ENCODE measurements at regions not wholly inside any gene's neighbourhood (a gene's known extent, or its start where the extent isn't known, plus 50 kb on each side); places are given as distances from the start of the nearest gene placed in this dataset.

DNA sequence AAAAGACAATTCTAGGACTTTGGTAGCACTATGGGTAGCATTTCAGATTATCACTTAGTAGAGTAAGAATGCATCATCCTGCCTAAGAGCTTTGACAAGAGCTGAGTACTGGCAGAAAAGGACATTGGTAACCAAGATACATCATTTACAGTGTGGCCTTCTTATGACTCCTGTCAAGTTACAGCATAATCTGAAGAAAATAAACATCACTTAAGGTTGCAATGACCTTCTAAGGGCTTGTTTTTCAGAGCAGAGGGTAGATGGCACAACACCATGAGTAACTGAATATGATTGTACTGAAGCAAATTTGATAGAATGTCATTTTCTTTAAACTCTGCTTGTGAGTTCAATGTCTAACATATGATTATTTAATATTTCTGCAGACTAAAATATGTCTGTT is 822.6 kb downstream of the TBC1D32 start:
- TF ChIP-seq, protein P1, sequence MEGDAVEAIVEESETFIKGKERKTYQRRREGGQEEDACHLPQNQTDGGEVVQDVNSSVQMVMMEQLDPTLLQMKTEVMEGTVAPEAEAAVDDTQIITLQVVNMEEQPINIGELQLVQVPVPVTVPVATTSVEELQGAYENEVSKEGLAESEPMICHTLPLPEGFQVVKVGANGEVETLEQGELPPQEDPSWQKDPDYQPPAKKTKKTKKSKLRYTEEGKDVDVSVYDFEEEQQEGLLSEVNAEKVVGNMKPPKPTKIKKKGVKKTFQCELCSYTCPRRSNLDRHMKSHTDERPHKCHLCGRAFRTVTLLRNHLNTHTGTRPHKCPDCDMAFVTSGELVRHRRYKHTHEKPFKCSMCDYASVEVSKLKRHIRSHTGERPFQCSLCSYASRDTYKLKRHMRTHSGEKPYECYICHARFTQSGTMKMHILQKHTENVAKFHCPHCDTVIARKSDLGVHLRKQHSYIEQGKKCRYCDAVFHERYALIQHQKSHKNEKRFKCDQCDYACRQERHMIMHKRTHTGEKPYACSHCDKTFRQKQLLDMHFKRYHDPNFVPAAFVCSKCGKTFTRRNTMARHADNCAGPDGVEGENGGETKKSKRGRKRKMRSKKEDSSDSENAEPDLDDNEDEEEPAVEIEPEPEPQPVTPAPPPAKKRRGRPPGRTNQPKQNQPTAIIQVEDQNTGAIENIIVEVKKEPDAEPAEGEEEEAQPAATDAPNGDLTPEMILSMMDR (IDR thresholded peaks at IDR 0.05 in 8 of 11, conservative IDR thresholded peaks at IDR 0.05 in 3 of 11): no peak
- TF ChIP-seq POLR2AphosphoS5 (IDR thresholded peaks at IDR 0.05) (no peak), POLR2A (IDR thresholded peaks at IDR 0.05) (no peak)
- Histone ChIP-seq H3K4me1 (no peaks in the 10 kb centered on the region), H3K4me3 (no peak overlapping the region), H3K27ac (no peak overlapping the region), H3K36me3 (no peaks in the 10 kb centered on the region), H3K27me3 (replicated peaks in 1 of 7) (no peaks in the 10 kb centered on the region), H3K9me3 (peaks cover 0 to 29% (median 9%) of the 10 kb centered on the region in 8 donors)
- intact Hi-C loops (cut with DNase I; ENCODE audit: low total_unique reads): no loop called here
- no peak for DNase-seq

DNA sequence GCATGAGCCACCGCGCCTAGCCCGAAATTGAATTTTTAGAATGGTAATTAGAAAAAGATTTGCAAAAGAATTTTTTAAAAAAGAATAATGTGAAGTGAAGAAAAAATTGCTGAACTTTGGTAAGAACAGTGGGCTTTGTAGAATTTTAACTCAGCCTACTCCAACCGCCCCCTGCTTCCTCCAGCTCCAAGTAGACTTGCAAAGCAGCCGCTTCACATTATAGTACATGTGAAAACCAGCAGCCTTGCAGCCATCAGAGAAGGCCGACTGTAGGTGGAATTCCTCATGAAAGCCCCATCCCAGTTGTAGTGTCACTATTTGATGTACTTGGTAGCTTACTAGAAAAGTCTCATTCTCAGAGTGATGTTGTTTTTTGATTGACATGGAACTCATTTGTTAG is 835.6 kb downstream of the TBC1D32 start:
- Histone ChIP-seq H3K4me3 (no peak overlapping the region), H3K27ac (no peak overlapping the region), H3K4me1 (no peaks in the 10 kb centered on the region), H3K9me3 (peaks cover 0 to 2% (median 0%) of the 10 kb centered on the region in 8 donors), H3K27me3 (replicated peaks in 1 of 7) (no peaks in the 10 kb centered on the region), H3K36me3 (no peaks in the 10 kb centered on the region)
- WGBS, 5 donors: 86 to 93% (median 92%) methylated on average over 6 of the region's 6 CpGs
- DNase-seq: no peak
- intact Hi-C loops (cut with DNase I; ENCODE audit: low total_unique reads): no loop called here
- TF ChIP-seq POLR2AphosphoS5 (IDR thresholded peaks at IDR 0.05) (no peak), POLR2A (IDR thresholded peaks at IDR 0.05) (no peak)
- TF ChIP-seq, protein P1 (IDR thresholded peaks at IDR 0.05 in 8 of 11, conservative IDR thresholded peaks at IDR 0.05 in 3 of 11): no peak

DNA sequence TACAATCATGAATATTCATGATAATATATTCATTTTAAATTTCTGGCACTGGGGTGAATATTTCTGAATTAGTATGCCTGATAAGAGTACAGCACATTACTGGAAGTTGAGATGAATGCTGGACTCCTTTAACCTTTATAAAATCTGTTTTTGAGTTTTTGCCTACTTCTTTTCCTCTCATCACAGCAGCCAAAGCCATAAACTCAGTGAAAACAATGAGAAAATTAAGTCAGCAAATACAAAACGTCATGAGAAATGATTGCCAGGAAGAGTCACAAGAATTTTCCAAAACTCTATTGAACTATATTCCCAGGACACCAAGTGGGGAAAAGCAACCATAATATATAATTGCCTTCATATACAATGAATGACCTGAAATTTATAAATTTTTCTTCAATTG is 837.6 kb downstream of the TBC1D32 start:
- Histone ChIP-seq H3K4me3 (no peak overlapping the region), H3K9me3 (no peaks in the 10 kb centered on the region), H3K36me3 (no peaks in the 10 kb centered on the region), H3K27ac (no peak overlapping the region), H3K27me3 (replicated peaks in 1 of 7) (no peaks in the 10 kb centered on the region), H3K4me1 (no peaks in the 10 kb centered on the region)
- no peak for DNase-seq
- TF ChIP-seq POLR2A (IDR thresholded peaks at IDR 0.05): no peak
- TF ChIP-seq, protein P1 (IDR thresholded peaks at IDR 0.05 in 8 of 11, conservative IDR thresholded peaks at IDR 0.05 in 3 of 11): no peak
- no peak for TF ChIP-seq POLR2AphosphoS5 (IDR thresholded peaks at IDR 0.05)
- intact Hi-C loops (cut with DNase I; ENCODE audit: low total_unique reads): no loop called here
- WGBS, 5 donors: 21 to 41% (median 28%) methylated on average over 1 of the region's 1 CpG

DNA sequence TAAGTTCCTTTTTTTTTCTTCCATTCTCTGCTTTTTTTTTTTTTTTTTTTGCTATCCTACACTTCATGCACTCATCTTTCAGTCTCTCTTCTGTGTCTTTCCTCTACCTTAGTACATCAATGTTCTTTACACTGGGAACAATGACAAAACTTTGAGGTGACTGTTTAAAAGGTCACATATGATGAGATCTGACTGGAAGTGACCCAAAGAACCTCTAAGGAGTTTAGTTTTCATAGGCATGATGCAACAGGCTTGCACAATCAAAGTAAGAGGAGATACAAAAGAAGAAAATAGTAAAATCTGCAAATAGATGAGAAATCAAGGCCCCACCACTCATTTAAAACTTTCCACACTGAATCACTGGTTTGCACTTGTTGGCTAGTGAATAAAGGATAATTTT is 840.8 kb downstream of the TBC1D32 start:
- Histone ChIP-seq H3K27me3 (replicated peaks in 1 of 7) (no peaks in the 10 kb centered on the region), H3K9me3 (no peaks in the 10 kb centered on the region), H3K4me1 (no peaks in the 10 kb centered on the region), H3K36me3 (no peaks in the 10 kb centered on the region), H3K4me3 (no peak overlapping the region), H3K27ac (no peak overlapping the region)
- intact Hi-C loops (cut with DNase I; ENCODE audit: low total_unique reads): no loop called here
- DNase-seq: no peak
- TF ChIP-seq POLR2A (IDR thresholded peaks at IDR 0.05): no peak
- TF ChIP-seq, protein P1 (IDR thresholded peaks at IDR 0.05 in 8 of 11, conservative IDR thresholded peaks at IDR 0.05 in 3 of 11): no peak
- TF ChIP-seq POLR2AphosphoS5 (IDR thresholded peaks at IDR 0.05): no peak

All from spleen (tissue), 11 donors.